NCI-H774 (cell line): ENCODE measurements at regions not wholly inside any gene's neighbourhood (a gene's known extent, or its start where the extent isn't known, plus 50 kb on each side); places are given as distances from the start of the nearest gene placed in this dataset.
A peak's percentile ranks its signal among the peaks of the same experiment; 100 is the strongest.
"Not testable (repeated sequence)": the region's sequence is repeated elsewhere in the genome, so short reads cannot be mapped to it uniquely, and the experiment has no call there.

Experiments used
- DNase-seq: peaks from one replicate; lab custom pipeline; 2025; lab: John Stamatoyannopoulos, UW

GRCh38 chr6:159594106-159594749 lies 98.8 kb downstream of the SOD2 start:
- no peak for DNase-seq

- no peak for DNase-seq
Measured at GRCh38 chr6:159590835-159591234, 102.2 kb downstream of the SOD2 start.

GRCh38 chr6:159586684-159587083 lies 106.4 kb downstream of the SOD2 start:
- no peak for DNase-seq

- no peak for DNase-seq
Measured at GRCh38 chr6:159582736-159583135, 110.3 kb downstream of the SOD2 start.

- DNase-seq = peak; percentile 54
Measured at GRCh38 chr6:159578629-159579028, 114.4 kb downstream of the SOD2 start.

DNA sequence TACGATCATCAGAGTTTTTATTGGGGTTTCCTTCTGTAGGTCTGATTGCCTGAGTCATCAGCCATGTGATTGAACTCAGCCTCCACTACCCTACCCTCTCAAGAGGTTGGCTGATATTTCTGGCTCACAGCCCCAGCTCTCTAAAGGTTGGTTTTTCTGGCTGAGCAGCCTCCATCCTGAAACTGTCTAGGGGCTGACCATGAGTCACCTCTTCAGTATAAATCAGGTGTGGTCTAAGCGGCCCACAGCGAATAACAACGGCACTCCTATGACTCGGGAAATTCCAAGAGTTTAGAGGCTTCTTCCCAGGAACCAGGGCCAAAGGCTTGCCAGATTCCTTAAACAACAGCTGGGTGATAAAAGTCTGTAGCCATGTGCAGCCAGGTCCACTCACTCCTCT lies 115.5 kb downstream of the SOD2 start:
- DNase-seq = no peak

DNA sequence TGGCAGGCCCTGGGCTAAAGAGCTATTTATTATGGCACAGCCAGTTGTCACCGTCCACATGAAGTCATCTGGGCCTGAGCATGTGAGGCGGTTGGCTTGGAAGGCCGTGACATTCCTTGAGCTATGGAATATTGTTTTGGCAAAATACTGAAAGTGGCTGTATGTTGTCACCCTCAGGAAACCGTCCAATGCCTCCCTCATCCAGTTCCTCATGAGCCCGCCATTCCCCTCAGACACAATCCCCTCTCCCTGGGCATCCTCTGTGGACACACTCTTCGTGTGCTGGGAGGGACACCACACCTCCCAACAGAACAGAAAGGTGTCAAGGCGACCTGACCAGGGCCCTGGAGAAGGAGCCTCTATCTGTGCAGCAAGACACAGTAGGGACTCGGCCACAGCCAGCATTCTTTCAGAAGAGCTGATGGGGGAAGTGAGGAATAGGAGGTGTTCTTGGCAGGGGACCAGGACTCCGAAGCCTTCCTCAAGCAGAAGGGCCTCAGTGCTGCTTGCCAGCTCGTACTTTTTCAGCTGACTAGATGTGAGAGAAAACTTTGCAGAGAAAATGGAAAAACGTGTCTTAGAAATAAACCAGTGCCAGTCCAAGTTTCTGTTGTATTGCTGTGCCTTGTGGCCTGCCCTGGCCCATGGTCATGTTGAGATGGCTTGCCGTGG lies 120.5 kb downstream of the SOD2 start:
- DNase-seq = no peak

DNA sequence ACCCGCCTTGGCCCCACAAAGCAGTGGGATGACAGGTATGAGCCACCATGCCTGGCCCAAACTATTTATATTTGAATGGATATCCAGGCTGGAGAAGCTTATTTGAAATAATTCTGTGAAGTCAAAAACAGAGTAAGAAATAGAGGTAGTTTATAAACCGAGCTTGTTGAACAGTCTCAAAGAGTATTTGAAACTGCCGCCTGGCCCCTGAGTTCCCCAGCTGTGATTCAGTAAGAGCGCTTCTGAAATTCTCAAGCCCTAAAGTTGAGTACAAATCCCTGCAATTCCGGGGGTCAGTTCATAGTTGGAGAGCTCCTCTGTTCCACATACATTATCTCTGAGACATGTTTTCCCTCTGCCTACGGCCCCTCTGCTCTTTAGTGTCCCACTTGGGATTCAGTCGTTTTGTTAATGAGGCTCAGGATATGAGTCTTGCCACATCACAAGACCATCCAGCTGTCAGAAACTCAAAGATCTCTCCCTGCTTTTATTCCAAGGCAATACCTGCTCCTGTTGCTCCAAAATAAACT lies 127.8 kb downstream of the SOD2 start:
- no peak for DNase-seq

- no peak for DNase-seq
Measured at GRCh38 chr6:159564456-159564855, 128.6 kb downstream of the SOD2 start.

DNA sequence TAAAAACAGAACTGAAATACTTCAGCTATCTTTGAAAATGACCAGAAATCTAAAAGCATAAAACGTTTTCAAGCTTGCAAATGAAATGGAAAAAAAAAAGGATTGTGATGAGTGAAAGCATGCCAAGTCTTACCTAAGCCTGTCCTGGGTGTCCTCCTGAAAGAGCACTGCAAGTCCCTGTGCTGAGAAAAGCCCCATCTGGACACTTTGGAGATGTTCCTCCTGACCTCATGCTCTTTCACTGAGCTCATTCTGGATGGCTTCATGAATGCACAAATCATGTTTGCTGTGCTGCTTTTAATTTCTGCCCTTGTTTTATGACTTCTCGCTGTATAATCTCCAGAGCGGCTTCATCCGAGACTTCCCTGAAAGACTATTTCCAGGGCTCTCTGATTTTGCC lies 136.0 kb downstream of the SOD2 start:
- no peak for DNase-seq

- no peak for DNase-seq
Measured at GRCh38 chr6:159555082-159555875, 137.8 kb downstream of the SOD2 start.

- DNase-seq = no peak
Measured at GRCh38 chr6:159541296-159541695, 151.7 kb downstream of the SOD2 start.

- no peak for DNase-seq
Measured at GRCh38 chr6:159540883-159541282, 152.2 kb downstream of the SOD2 start.

GRCh38 chr6:159540152-159540551 lies 152.9 kb downstream of the SOD2 start:
- no peak for DNase-seq

- DNase-seq = not testable (repeated sequence)
Measured at GRCh38 chr6:159538031-159538430, 155.0 kb downstream of the SOD2 start.

DNA sequence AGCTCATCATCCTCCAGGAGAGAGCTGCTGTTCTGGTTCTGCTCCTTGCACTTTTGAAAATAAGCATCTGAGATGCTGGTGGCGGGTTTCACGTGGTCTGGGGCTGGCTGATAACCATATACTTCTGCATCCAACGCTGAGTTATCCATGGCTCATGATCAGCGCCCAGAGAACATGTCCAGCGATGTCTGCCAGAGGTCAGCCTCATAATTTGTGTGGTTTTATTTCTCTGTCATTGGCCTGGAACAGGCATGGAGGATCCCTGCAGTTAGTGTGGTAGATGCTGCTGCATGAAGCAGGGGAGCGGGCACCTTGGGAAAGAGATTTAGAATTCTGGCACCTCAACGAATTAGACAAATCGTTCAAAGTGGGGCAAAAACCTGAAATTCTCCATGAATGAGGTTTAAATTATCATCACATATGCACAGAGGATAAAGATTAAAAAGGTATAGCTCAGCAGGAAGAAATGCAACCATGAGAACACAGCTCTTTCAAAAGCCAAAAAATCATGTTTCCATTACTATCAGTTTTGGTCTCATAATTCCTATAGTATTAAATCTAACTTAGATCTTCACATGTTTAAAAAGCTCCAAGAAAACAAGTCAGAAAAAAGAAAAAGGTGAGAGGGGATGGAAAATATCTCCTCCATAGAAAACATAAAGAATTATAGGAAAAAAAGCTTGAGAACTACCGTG lies 157.2 kb downstream of the SOD2 start:
- DNase-seq = no peak

GRCh38 chr6:159533568-159533967 lies 159.5 kb downstream of the SOD2 start:
- DNase-seq = no peak

DNA sequence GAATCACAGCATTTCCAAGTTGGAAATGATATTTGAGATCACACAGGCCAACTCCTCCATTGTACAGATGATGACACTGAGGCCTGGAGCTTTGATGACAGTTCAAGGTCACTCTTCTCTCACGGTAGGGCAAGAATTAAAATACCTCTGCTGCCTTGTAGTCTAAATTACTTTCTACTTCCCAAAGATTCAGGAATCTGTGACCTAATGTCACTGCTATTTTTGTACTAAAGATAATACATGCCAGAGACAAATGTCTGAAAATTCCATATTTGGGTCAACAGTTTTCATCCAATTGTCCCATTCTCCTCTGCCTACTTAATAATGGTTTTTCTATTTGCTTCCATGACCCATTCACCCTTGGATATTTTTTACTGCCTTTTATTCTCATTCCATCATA lies 160.0 kb downstream of the SOD2 start:
- DNase-seq = no peak

DNA sequence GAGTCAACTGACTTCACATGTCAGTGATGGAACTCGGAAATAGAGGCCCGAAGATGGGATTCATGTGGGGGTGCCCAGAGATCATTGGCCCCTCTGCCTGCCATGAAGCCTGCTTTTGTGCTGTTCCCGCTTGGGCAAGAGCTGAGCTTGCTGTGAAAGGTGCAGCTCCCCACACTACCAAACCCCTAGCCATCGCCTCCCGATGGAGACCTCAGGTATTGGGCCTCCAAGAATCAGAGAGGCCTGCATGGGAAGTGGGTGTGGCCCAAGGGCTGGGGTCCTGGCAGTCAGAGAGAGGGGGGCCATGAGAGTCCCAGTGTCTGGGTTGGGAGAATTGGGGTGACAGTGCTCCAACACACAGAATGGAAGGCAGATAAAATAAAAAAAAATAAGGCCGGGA lies 160.9 kb downstream of the SOD2 start:
- DNase-seq = no peak

DNA sequence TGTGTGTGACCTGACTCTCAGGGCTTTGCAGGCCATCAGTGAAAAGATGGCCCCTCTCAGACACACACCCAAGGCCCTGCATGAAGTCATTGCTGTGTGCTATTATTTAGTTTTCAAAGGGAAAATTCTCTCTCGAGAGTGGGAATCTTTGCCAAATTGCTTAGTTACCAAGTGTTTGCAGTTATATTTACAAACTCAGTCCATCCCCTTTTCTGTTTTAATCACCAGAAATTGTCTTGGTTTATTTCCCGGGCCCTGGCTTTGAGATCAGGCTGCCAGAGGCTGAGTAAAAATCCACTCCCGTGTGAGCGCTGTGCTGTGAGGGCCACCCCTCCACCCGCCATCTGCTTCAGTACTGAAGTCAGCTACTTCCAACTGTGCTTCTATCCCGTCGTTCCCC lies 163.1 kb downstream of the SOD2 start:
- DNase-seq = no peak

- DNase-seq = no peak
Measured at GRCh38 chr6:159527351-159527750, 165.7 kb downstream of the SOD2 start.

DNA sequence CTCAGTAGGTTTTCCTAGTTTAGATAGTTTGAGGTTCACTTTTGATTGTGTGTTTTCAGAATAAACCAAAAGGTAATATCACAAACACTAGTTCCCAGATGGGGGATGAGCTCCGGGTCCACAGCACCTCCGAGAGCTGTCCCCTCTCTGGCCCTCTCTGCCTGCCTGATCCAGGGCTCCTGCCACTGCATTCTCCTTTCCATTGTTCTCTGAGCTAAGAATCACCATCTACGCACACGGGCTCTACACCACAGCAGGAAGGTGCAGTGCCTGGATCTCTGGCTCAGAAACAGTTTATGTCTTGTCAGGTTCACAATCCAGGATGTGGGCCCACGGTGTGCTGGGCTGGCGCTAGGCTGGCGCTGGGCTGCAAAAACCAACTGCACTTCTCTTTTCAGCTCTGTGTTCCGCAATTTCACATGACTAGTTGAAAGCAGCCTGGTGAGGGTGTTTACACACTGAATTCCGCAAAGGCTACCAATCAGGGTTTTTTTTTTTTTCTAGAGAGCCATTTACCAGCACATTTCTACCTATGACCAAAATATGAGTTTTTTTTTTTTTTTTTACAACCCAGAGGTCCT lies 167.5 kb downstream of the SOD2 start:
- DNase-seq = no peak
